ENCODE measurements at regions not wholly inside any gene's neighbourhood (a gene's known extent, or its start where the extent isn't known, plus 50 kb on each side); places are given as distances from the start of the nearest gene placed in this dataset.

GRCh38 chr1:38300616-38301015 is 254.0 kb upstream of the POU3F1 start:
- DNase-seq, result no peak

GRCh38 chr1:38297842-38298241 is 251.2 kb upstream of the POU3F1 start:
- no peak for DNase-seq

GRCh38 chr1:38297246-38297645 is 250.7 kb upstream of the POU3F1 start:
- no peak for DNase-seq

DNA sequence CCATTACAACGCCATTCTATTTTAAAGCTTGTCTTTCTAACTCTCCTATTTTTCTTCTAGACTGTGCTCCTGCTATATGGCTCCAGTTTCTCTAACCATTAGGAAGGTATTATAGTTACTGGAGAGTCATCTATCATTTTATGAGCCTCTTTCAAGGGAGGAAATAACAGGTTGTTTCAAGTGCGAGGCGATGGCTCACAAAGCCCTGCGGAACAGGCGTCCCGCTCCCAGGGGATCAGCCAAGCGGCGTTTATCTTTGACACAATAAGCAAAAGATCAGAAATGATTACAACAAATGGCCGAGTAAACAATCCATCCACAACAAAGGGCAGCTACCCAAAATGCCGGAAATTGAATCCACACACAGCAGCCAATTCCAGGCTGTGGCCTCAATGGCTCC is 249.5 kb upstream of the POU3F1 start:
- no peak for DNase-seq

DNA sequence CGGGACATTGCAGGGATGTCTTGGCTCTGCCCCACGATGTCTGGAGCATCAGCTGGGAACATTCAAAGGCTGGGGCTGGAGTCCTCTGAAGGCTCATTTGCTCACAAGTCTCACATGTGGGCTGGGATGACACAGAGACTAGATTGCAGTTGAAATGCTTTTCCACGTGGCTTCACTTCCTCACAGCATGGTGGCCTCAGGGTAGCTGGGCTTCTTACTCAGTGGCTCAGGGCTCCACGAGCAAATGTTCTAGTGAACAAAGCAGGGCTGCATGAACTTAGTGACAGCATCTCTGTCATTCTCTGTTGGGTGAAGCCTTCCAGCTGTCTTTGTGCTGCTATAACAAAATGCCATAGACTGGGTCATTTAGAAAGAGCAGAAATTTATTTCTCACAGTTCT is 247.0 kb upstream of the POU3F1 start:
- DNase-seq, result no peak

- DNase-seq, result no peak
Observed at GRCh38 chr1:38292969-38293368, 246.4 kb upstream of the POU3F1 start.

GRCh38 chr1:38291906-38292521 is 245.4 kb upstream of the POU3F1 start:
- peak in 5 of 56 donors; percentile 11 to 53 (median 20) for DNase-seq

GRCh38 chr1:38291336-38291735 is 244.7 kb upstream of the POU3F1 start:
- DNase-seq, result no peak

GRCh38 chr1:38289034-38289433 is 242.4 kb upstream of the POU3F1 start:
- no peak for DNase-seq

GRCh38 chr1:38287547-38287946 is 241.0 kb upstream of the POU3F1 start:
- DNase-seq, result no peak

DNA sequence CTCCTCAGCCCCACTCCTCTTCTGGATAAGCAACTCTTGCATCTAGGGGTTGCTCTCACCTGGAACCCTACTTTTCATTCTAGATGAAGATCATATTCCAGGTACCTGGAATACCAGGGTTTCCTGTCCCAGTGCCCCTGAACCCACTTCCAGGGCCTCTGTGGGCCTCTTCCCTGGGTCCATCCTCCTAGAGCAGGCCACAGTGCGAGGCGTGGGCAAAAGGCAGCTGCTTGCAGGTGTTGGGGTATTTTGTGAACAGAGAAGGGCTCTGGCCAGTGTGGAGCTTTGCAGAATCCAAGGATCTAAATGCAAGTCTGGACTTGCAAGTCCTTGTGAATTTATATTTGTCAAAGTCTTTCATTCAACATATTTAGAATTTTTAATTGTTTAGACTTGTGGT is 240.4 kb upstream of the POU3F1 start:
- DNase-seq, result no peak

DNA sequence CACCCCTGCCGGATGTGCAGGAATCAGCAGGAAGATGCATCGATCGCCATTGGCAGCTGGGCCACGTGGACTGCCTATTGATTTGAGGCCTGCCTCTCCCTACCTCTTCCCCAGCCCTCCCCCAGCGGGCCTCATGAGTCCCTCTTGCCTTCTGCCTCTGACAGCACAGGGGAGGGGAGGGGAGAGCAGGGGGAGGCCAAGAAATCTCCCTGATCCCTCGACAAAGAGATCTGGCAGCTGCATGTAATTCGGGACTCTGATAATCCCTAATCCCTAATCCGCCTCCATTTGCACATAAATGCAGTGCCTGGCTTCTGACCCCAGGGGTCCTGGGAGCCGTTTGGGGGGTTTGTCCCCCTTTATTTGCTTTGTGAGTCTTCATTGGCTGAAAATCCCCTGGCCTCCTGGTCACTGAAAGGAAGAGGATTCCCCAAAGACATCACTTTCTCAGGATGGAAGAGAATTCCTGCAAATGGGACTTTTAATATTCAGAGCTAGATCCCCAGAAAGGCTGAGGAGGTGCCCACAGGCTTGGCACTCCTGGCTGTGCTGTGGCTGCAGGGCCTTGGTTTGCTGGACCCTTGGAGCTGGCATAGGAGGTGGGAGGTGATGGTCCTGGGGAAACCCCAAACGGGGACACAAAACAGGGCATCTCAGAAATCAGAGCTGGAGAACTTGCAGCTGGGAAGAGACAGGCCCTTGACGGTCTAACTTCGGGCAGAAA is 239.4 kb upstream of the POU3F1 start:
- no peak for DNase-seq

DNA sequence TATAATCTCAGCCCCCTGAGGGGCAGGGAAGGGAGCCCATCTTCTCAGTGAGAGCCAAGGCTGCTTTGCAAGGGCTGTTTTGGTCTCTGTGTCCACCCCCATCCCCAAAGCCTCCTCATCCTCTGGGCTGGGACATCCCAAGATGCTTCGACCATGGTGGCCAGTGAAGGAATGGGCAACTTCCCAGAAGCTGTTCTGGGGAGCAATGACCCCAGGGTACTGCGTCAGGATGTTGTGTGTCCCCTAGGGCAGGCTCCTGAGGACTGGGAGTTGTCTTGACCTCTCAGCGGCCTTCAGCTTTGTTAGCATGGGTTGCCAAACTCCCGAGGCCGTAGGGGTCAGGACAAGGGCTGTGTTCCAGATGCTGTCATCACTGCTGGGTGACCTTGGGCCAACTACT is 238.4 kb upstream of the POU3F1 start:
- no peak for DNase-seq

- DNase-seq, result no peak
Observed at GRCh38 chr1:38283696-38284470, 237.3 kb upstream of the POU3F1 start.

DNA sequence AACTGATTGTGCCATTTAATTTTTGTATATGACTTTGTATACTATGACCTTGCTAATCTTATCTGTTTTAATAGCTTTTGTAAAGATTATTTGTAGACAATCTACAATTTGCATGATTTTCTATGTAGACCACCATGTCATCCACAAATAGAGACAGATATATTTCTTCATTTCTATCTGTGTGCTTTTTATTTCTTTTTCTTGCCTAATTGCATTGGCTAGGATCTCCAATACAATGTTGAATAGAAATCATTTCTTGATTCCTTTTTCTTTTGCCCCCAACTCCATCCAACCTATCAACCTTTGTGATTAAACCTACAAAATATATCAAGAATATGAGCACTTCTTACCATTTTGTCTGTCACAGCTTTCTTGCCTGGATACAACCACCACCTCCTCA is 232.6 kb upstream of the POU3F1 start:
- DNase-seq, result no peak

- DNase-seq, result no peak
Observed at GRCh38 chr1:38277646-38278045, 231.1 kb upstream of the POU3F1 start.

DNA sequence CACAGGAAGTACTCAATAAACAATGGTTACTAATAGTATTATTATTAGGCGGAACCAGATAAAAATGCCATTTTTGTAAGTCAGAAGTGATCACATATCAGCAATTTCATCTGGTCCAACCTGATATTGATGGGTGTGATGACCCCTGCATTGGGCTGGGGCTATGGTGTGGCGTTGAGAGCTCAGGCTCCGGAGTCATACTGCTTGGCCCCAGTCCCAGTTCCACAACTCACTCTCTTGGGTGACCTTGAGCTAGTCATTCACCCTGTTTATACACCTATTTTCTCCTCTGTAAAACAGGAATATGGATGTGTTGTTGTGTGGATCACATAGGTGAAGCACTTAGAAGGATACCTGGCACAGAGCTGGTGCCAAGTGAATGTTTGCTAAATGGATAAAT is 229.4 kb upstream of the POU3F1 start:
- no peak for DNase-seq

DNA sequence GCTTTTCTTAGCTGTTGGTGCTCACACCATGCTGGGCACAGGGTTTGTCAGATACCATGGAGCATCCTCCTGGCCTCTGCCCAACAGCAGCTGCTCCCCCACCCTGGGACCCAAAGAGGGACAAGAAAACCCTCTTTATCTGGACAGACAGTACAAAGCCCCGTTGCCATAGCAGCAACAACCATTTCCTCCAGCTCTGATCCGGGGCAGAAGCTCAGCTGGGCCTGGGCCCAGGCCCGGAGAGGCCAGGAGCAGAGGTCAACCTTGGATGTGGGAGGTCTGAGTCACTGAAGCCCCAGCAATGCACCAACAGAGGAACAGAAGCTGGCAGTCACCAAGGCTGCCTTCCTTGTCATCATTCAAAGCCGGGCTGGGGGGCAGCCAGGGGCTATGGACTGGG is 228.4 kb upstream of the POU3F1 start:
- peak in 17 of 56 donors; percentile 4 to 48 (median 13) for DNase-seq

- DNase-seq, result no peak
Observed at GRCh38 chr1:38273196-38273804, 226.7 kb upstream of the POU3F1 start.

GRCh38 chr1:38272515-38272914 is 225.9 kb upstream of the POU3F1 start:
- DNase-seq, result no peak

- DNase-seq, result no peak
Observed at GRCh38 chr1:38270849-38271633, 224.4 kb upstream of the POU3F1 start.
